ENCODE measurements at regions not wholly inside any gene's neighbourhood (a gene's known extent, or its start where the extent isn't known, plus 50 kb on each side); places are given as distances from the start of the nearest gene placed in this dataset.
A peak's percentile ranks its signal among the peaks of the same experiment; 100 is the strongest.

DNA sequence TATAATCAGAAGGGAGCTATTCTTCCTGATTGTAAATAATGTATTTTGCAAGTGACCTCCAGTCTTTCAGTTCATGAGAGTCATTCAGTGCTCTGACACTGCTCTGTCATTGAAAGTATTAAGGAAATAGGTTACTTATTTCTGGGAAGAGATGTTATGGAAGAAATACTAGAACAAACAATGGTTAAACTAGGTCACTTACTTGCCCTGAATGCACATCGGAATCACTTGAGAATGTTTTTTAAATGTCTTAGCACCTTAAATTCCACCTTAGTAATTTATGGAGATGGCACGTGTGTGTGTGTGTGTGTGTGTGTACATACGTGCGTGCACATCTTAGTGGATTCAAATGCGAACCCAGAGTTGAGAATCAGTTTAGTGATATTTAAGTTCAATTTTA is 126.6 kb upstream of the KCNH7 start:
- no peak for DNase-seq (ENCODE audit: low spot score)

DNA sequence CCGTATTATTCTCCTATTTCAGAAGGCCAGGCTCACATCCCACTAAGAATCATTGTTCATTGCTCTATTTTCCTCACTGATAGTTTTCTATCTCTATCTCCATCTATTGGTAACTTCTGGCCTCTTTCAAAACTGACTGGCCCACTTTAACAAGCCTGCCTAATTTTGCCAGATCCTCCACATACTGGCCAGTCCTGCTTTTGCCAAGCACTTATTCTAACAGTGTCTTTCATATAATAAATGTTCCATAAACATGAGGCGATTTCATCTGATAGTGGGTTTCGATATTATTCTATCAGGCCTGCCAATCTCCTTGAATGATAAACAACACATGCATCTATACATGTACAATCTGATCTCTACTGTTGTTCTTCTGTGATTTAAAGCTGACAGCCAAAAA is 125.9 kb upstream of the KCNH7 start:
- DNase-seq (ENCODE audit: low spot score), result no peak

DNA sequence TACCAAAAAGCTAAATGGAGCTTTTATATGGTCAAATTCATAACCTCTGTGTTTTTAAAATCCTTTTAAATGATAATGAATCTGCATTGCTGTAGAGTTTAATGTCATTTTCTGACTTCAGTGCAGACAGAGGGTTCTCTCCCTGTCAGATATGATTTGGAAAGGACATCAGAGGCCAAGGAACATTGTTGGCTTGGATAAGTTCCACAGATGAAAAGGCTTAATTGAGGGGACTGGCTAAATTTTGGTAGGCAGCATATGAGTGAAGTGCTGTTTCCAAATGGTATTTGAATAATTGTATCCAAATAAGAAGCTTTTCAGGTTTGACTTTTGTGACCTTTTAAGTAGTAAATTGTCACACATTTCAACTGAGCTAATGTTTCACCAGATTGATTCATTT is 124.6 kb upstream of the KCNH7 start:
- DNase-seq (ENCODE audit: low spot score), result no peak

DNA sequence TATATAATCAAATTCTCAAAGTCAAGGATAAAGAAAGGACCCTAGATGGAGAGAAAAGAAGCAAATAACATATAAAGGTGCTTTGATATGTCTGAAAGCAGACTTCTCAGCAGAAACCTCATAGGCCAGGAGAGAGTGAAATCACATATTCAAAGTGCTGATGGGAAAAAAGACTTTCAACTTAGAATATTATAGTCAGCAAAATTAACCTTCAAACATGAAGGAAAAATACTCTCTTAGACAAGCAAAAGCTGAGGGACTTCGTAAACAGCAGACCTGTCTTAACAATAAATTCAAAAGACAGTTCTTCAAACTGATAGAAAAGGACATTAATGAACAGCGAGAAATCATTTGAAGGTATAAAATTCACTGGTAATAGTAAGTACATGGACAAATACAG is 107.2 kb upstream of the KCNH7 start:
- no peak for DNase-seq (ENCODE audit: low spot score)

DNA sequence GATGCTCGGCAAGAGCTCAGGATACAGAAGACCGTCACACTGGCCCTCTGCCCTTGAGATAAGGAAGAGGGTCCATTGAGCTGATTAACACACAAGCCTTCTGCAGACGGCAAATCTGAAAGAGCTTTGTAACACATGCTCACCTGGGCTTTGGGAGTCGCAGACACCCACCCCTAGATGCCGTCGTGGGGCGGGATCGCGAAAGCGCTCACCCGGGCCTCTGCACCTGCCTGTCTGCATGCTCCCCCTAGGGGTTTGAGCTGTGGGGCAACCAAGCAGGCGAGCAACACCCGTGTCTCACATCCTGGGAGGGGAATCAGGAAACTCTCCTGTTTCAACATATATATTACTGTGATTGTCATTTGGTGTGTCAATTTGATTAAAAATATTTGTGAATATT is 99.8 kb upstream of the KCNH7 start:
- DNase-seq (ENCODE audit: low spot score), result no peak

DNA sequence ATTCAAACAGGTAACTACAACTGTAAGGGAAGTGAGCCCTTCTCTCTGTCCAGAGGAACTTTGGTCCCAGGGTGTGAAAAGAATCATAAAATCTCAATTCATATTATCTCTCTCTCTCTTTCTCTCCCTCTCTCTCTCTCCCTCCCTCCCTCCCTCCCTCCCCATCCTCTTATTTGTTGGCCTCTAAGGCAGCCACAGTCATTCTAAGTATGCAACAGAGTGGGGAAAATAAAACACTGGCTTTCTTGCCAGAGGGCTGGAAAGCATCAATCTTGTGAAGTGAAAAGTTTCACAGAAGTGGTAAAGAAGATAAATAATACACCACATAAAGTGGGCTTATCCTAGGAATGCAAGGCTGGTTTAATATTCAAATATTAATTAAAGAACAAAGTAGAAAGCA is 95.6 kb upstream of the KCNH7 start:
- DNase-seq (ENCODE audit: low spot score), result no peak

DNA sequence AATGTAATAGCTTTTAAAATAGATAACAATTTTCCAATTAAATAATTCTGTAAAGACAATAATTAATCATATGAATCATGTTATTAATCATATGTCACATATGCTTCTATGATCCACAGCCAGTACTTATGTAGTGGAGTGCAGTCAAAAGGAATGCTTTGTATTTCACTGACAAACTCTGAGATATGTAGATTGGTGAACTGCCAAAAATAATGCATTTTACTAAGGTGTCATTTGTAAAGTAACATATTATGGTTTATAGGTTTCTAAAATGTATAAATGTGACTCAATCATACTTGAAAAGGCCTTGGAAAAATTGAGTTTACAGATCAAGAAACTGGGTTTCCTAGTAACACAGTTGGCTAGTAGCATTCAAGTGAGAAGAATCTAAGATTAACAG is 93.8 kb upstream of the KCNH7 start:
- no peak for DNase-seq (ENCODE audit: low spot score)

DNA sequence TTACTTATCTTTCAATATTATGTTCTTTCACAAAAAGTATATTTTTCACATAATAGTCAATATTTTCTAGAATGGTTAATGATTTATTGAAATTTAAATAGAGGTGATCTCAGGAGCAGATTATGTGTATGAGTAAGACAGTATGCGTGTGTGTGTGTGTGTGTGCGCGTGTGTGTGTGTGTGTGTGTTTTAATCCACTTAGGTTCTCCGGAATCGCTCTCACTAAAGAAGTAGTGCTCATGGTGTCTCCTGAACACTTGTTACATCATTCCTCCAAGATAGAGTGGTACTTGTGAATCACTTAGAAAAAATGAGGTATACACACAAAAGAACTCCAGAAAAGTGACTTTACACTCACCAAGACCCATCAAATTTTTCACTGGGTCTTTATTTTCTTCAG is 91.0 kb upstream of the KCNH7 start:
- no peak for DNase-seq (ENCODE audit: low spot score)

DNA sequence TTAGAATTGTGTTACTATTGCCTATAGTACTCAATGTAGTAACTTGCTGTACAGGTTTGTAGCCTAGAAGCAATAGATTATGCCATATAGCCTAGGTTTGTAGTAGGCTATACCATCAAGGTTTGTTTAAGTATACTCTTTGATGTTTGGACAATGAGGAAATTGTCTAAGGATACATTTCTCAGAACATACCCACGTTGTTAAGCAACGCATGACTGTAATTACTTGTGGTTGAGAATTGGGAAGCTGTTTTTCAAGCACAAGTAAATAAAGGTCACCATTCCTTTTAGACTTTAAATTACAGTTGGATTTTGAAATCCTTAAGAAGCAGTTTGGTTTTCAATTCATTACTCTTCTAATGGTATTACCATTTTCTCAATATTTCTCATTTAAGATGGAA is 89.8 kb upstream of the KCNH7 start:
- no peak for DNase-seq (ENCODE audit: low spot score)

DNA sequence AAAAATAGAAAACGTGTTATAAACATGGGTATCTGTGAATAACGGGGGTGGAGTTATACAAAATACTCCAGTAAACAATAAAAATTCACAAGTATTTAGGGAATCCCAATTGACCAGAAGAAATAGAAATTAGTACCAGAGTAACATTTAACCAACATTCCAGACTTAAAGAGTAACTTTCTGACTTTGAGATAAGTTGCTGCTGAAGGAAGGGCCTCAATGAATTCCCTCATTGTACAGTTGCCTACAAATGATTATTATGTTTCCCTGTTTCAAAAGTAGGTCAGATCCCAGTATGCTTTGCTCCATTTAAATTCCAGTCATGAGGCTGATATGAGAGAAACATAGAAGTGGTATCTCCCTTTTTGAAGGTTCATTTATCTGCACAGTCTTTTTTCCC is 88.3 kb upstream of the KCNH7 start:
- no peak for DNase-seq (ENCODE audit: low spot score)

DNA sequence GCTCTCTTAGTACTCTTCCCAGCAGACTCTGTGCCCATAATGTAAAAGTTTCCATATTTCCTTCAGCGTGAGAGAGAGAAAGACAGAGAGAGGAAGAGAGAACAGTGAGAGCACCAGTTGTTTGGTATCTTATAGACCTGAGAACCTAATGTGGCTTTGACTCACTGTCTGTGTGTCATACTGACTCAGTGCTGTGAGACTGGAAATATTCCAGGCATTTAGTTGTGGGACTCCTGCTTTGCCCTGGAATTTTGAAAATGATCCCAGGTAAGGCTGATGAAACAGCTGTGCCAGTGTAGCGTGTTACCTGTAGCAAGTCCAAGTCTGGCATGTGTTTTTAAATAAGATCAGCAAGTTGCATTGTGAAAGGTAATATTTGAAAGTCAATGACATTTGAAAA is 87.9 kb upstream of the KCNH7 start:
- DNase-seq (ENCODE audit: low spot score), result peak; percentile 10

DNA sequence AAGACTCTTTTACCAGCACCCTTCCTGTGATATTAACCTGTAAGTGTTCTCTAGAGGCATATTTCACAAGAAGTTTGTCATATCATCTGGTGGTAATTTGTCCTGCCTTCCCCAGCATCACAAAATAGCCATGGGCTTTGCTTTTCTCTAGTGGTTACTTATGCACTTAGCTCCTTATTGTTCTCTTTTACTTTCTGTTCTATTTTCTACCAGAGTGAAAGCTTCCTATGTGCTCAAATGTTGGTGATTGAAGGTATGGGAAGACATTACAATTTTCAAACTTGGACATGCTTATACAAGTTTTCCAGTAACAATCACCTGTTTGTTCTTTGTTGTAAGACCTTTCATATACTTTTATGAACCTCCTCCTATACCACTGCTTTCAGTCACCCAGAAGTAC is 87.0 kb upstream of the KCNH7 start:
- no peak for DNase-seq (ENCODE audit: low spot score)

DNA sequence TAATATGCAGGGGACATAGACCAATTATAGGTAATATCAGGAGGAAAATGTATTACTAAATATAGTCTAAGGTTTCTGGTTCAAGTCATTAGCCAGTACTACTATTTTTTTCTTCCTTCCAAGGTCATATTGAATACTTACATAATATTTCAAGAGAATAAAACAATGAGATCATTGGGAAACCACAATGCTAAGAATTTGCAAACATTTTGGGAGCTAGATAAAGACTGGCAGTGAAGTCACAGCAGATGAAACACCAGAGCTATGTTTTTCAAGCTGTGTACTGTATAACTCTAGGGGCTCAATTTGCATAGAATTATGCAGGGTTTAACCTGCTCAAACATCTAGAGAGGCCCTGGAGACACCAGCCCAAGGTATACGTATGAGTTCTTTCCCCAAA is 80.5 kb upstream of the KCNH7 start:
- no peak for DNase-seq (ENCODE audit: low spot score)

DNA sequence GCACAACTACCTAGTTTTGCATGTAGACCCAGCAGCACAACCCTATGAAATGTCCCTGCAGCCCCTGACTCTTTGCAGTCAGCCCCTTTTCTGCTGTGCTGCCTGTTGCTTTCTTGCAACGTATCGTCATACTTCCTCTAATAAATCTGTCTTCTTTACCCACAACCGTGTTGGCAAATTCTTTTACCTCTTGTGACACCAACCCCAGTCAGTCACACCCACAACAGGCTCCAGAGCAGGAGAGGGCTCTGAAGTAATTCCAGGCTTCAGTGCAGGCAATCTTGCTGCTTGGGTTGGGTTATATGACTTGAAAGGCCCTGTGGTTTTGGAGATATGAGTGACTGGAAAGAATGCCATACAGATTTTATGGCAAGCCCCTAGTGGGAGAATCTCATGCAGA is 79.1 kb upstream of the KCNH7 start:
- no peak for DNase-seq (ENCODE audit: low spot score)

DNA sequence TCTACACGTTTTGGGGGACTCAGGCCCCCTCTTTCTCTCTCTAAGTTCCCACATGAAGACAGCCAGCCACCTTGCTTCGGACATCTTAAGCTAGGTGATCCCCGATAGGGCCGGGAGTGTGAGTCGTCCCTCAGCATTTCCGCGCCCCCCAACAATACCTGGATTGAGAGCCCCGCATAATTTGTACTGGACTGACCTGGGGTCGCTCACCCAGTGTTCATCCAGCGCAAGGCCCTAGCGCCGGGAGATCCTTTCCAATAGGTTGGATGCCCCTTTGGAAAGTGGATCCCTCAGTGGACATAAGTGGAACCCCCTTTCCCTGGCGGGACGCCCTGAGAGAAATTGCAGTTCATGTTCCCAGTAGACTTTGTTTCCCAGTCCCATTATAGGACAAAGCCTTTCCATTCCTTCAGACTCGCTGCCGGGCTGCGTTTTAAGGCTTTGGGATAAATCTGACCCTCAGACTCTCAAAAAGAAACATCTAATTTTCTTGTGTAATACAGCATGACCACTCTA is 77.8 kb upstream of the KCNH7 start:
- DNase-seq (ENCODE audit: low spot score), result no peak

DNA sequence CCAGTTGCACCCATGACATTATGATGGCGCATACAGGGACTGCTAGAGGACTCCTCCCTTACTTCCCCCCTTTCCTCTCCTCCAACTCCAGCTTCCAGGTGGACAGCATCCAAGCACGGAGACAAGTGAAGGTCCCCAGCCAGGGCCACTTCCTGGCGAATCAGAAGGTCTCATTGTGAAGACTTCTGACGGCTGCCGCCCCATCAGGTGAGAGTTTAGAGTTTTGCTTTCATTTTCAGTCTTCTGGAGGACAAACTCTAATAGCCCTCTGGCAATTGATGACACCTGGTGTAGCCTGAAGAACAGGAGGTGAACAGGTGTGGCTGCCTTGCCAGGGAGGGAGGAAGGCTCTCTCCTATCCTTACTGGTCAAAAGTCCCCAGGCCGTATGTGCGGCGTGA is 77.3 kb upstream of the KCNH7 start:
- no peak for DNase-seq (ENCODE audit: low spot score)

DNA sequence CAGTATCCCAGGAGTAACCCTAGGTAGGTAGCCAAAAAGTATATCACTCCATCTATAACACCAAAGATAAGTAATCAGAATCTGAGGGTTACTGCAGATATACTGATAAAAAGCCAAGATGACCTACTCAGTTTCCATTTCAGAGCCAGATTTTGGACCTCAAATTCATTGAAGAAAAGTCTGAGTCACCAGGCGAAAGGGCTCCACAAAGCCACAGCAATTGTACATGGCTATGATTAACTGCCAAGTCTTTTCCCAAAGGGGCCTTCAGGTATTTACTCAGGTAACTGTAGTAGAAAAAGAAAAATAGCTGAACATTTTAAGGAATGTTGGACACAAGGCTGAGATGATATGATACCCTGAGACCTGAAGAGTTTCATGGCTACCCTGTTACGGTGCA is 75.6 kb upstream of the KCNH7 start:
- DNase-seq (ENCODE audit: low spot score), result no peak

DNA sequence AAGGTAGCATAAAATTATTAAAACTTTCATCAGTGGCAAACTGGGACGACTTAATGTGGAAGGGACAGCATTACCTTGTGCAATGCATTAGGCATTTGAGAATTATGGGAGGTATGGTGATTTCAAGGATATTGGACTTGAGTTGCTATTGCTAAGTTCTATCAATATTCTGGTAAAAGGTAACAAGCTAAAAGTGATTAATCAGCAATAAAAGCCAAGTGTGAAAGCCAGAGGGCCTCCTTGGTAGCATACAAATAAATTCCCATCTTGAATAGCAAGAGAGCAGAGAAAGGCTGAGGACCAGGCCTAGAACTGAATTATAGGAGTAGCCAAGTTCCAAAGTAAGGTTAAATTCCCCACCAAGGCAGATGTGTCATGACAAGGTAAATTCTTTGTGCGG is 74.2 kb upstream of the KCNH7 start:
- no peak for DNase-seq (ENCODE audit: low spot score)

DNA sequence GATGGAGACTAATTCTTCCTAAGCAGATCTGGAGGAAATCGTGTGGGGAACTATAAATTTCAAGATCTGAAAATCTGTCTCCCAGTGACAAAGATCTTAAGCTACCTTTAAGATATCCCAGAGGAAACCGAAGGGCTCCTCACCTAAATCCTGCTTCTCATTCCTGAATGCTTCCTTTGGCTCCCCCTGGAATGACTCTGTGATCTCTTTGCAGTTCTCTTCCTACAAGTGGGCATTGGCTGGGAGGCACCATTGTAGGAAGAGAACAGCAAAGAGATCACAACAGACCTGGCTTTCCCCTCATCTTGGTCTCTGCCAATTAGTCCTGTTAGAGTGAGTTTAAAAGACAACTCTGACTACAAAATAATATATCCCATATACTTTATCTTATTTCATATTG is 70.0 kb upstream of the KCNH7 start:
- DNase-seq (ENCODE audit: low spot score), result no peak

DNA sequence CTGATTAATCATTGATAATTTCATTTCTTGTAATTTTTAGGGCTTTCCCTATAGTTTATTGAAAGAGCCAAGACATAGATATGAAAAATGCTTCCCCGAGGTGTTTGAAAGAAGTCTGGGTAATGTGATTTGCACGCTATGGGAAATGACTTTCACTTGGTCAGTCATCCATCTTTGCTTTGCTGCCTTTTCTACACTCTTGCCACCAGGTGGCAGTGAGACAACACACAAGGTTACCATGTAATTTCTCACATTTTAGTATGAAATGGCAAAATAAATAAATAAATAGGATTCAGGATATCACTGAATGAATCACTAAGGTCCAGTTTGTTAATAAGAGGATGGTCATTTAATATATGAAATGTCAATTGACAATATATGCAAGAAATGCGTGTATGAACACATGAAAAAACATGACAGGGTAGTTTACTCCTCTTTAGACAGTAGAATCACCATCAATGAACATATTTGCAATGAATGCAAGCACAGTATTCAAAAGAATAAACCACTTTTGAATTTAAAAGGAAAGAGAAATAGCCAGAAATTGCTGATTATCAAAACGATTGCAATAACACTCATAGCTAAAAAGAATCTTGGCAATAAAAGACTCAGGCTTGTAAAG is 52.2 kb upstream of the KCNH7 start:
- DNase-seq (ENCODE audit: low spot score), result peak; percentile 29

DNA sequence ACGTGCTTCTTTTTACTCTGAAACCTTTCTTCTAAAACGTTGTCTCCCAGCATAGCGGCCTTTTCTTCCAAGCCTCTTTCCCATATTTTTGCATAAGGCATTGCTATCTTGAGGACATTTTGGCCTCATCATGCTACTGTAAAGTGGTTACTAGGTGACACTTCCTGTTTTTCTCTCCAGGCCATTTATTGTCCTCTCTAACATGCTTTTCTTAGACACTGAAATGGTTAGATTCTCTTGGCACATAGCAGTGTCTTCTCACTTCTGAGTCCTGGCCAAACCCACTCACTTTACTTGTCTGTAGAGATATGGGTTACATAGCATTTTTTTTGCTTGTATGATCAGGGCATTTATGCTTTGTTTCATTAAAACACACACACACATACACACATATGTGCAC is 50.1 kb upstream of the KCNH7 start:
- DNase-seq (ENCODE audit: low spot score), result no peak
